T-helper 1 cell (primary cell): ENCODE measurements at regions not wholly inside any gene's neighbourhood (a gene's known extent, or its start where the extent isn't known, plus 50 kb on each side); places are given as distances from the start of the nearest gene placed in this dataset.

Source experiments
- DNase-seq, 5 donors: peaks; one replicate each; pipeline ENCODE4 v3.0.0-alpha.2; 2012 to 2020

- no peak for DNase-seq
Measured at GRCh38 chr3:151935446-151935845, 62.0 kb downstream of the SUCNR1 start.

DNA sequence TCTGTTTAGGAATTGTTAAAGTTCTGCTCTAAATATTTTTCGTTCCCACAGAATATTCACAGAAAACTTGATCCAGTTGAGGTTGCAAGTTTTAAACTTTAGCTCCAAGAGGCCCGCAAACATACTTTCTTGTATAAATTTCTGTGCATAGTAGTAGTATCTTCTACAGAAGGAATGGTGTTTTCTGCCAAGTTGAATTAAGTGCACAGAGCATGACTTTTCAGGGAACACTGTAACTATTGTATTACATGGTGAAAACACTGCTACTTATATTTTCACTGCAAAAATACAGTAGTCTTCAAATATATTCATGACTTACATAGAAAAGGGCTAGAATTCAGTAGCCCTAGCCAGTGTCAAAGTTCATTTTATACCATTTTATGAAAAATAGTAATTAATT, 67.0 kb downstream of the SUCNR1 start:
- no peak for DNase-seq

GRCh38 chr3:151943539-151943938, 70.1 kb downstream of the SUCNR1 start:
- no peak for DNase-seq

- DNase-seq, result no peak
Measured at GRCh38 chr3:151944356-151944755, 70.9 kb downstream of the SUCNR1 start.

GRCh38 chr3:151946606-151947005, 73.2 kb downstream of the SUCNR1 start:
- no peak for DNase-seq

- DNase-seq, result no peak
Measured at GRCh38 chr3:151949706-151950105, 76.3 kb downstream of the SUCNR1 start.

DNA sequence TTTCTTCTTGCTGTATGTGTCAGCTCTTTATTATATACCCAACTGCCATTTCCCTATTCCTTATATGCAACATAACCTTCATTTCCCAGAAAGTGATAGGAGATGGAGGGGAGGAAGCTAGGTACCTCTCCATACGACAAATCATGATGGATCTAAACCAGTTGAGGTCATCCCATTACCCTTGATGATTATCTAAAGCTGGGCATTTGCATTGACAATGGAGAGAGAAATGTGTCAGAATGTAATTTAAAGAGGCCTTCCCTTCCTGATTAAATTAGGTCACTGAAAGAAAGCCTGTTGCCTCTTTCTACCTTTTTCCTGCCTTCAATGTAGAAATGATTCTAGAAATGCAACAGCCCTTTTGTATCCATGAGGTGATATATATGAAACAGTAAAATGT, 81.9 kb downstream of the SUCNR1 start:
- no peak for DNase-seq

GRCh38 chr3:151960961-151961580, 87.6 kb downstream of the SUCNR1 start:
- no peak for DNase-seq

GRCh38 chr3:151962352-151962751, 88.9 kb downstream of the SUCNR1 start:
- no peak for DNase-seq

- no peak for DNase-seq
Measured at GRCh38 chr3:151962912-151963311, 89.5 kb downstream of the SUCNR1 start.

GRCh38 chr3:151964743-151965142, 91.3 kb downstream of the SUCNR1 start:
- DNase-seq, result no peak

DNA sequence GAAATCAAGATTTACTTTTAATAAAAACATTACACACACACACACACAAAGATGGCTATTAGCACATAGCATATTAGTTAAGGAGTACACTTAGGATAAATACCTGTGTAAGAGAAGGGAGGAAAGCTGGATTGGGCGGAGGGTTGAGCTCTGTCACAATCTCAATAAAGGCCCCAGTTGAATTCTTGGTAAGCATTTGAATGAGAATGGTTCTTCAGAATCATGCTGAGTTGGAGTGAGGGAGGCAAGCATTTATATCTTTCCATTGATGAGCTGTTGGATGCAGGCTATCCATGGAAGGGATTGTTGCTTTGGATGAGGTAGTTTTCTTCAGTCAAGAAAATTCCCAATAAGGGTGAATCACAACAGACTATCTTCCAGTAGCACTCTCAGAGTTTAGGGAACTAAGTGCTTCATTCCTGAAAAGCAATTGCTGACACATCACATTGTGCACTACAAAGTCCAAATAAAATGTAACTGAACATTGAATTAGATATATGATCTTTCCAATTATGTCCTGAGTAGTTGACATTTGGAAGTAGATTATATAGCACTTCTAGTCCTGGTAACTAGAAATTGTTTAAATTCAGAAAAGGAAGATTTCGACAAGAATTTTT, 95.7 kb downstream of the SUCNR1 start:
- DNase-seq, result no peak

GRCh38 chr3:151971814-151972579, 98.6 kb downstream of the SUCNR1 start:
- DNase-seq, result no peak

DNA sequence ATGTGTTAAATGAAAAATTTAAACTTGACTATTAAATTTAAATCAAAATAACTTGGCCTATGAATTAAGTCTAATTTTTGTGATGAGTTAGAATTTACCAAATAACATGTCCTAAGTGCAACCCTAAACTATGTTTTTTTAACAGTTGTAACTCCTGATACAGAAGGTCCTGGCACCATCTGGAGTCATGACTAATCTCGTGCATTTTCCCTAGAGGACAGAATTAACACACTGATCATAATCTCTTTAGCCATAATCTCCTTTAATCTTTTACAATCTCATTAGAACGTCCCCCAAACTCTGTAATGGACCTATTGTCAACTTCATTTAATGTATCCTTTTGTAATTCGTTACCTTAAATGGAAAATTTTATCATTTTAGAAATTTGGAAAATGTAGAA, 100.6 kb downstream of the SUCNR1 start:
- DNase-seq, result no peak

DNA sequence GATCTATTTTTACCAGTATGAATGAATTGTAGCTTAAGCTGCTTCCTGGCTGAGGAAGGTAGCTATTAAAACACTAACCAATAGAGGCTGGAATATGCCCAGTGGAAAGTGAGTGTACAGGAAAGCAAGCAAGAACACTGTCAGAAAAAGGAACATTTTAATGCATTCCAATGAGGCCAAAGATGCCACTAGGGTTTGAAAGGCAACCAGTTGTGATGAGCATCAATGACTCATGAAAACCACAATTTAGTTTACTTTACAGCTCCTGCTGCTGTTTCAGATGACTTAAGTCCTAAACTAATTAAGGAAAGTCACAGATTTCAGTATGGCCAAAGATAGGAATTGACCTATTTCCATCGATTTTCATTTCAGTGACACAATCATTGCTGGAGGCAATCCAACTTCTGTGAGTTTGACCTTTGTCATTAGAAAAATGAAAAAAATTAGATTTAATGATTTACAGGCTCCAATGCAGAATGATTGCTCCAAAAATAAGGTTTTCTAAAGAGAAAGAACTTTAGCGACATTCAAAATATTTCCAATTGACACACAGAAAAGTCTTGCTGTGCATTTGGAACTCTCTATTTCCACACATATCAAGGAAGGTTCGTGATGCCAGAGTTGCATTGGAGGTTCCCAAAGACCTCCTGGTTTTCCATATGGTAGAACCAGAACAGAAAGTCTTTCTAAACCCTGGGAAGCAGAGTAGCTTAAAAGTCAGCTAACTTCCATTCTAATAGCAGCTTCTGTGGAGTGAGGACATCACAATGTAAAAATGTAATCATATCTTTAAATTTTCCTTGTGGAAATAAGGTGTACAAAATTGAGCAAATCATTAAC, 103.0 kb downstream of the SUCNR1 start:
- DNase-seq, result no peak

GRCh38 chr3:151979906-151980305, 106.5 kb downstream of the SUCNR1 start:
- DNase-seq, result no peak

GRCh38 chr3:151983538-151983937, 110.1 kb downstream of the SUCNR1 start:
- no peak for DNase-seq

DNA sequence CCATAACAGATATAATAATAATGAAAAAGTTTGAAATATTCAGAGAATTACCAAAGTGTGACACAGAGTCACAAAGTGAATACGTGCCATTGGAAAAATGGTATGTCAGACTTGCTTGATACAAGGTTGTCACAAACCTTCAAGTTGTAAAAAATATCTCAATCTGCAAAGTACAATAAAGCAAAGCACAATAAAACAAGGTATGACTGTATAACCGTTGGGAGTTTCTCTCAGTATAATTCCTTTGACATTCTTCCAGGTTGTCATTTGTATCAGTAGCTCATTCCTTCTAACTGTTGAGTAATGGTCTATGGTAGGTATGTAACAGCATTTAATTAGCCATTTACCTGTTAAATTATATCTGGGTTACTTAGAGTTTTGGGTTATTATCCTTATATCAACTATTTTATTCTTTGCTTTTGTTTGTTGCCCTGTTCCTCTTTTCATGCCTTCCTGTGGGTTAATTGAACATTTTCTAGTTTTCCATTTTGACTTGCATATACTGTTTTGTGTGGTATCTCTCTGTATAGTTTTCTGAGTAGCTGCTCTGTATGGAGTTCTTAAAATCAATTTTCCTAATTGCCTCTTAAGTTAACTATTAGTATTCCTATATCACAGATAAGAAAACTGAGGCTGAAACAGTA, 112.5 kb downstream of the SUCNR1 start:
- DNase-seq, result no peak

- no peak for DNase-seq
Measured at GRCh38 chr3:151987893-151988292, 114.5 kb downstream of the SUCNR1 start.

DNA sequence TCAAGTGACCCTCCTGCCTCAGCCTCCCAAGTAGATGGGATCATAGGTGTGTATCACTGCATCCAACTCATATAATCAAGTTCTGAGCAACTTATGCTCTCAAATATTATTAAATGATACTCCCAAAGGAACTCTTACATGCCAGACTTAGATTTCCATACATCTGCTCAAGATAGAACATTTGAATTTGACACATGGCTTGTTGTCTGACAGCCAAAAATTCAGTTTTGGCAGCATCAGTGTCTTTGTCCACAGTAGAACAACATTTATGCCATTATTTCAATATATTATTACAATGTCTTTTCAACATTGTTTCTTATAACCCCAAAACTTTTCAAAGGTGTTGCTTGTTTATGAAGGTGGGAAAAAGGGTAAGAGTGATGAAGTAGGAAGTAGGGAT, 116.2 kb downstream of the SUCNR1 start:
- DNase-seq, result no peak

DNA sequence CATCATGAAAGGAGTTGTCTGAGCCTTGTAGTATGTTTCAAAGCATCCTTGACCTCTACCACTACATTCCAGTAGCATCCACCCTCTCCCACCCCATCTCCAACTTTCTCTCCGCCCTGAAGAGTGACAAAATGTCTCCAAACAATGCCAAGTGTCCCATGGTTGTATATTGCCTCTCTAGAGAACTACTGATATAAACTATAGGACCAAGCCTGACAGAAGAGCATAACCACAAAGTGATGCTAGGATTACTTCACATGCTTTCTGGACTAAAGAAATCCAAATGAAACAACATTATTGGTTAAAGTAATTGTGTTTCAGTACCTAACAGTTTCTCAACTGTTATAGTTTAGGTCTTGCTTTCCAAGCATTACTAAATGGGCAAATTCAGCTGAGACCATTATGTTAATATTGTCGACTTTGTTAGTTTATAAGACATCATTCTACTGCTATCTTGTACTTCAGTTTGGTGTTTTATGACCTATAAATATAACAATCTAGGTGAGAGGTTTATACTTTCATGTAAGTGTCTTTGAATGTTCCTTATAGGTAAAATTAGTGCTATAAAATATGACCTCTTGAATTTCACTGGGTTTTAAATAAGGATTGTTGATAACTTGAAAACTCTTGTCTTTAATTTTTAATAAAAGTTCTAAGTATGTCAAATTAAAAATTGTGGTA, 117.4 kb downstream of the SUCNR1 start:
- DNase-seq, result no peak
